OCI-LY1 (cell line): ENCODE measurements at regions not wholly inside any gene's neighbourhood (a gene's known extent, or its start where the extent isn't known, plus 50 kb on each side); places are given as distances from the start of the nearest gene placed in this dataset.

Experiments used
- EZH2 ChIP-seq: fragments of 200-600 bp; sonication (generic), shearing (Covaris generic); IDR thresholded peaks from 2 replicates; pipeline ENCODE4 v1.8.0; 2017; ENCODE audit warnings: borderline replicate concordance, mixed run types, mild to moderate bottlenecking, antibody characterized with exemption, low read length, moderate library complexity, mixed read lengths
- TF ChIP-seq, protein P1 (sequence below): fragments of 200-600 bp; sonication (generic), shearing (Covaris generic); IDR thresholded peaks from 2 replicates; pipeline ENCODE4 v1.5.1; 2017; ENCODE audit warnings: mild to moderate bottlenecking, antibody characterized with exemption, low read length, moderate library complexity, mixed read lengths

GRCh38 chr2:128513116-128513960 lies 194.7 kb upstream of the HS6ST1 start:
- TF ChIP-seq, protein P1, sequence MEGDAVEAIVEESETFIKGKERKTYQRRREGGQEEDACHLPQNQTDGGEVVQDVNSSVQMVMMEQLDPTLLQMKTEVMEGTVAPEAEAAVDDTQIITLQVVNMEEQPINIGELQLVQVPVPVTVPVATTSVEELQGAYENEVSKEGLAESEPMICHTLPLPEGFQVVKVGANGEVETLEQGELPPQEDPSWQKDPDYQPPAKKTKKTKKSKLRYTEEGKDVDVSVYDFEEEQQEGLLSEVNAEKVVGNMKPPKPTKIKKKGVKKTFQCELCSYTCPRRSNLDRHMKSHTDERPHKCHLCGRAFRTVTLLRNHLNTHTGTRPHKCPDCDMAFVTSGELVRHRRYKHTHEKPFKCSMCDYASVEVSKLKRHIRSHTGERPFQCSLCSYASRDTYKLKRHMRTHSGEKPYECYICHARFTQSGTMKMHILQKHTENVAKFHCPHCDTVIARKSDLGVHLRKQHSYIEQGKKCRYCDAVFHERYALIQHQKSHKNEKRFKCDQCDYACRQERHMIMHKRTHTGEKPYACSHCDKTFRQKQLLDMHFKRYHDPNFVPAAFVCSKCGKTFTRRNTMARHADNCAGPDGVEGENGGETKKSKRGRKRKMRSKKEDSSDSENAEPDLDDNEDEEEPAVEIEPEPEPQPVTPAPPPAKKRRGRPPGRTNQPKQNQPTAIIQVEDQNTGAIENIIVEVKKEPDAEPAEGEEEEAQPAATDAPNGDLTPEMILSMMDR = no peak
- TF ChIP-seq EZH2 = no peak
